GM19324 (cell line): ENCODE measurements at regions not wholly inside any gene's neighbourhood (a gene's known extent, or its start where the extent isn't known, plus 50 kb on each side); places are given as distances from the start of the nearest gene placed in this dataset.

ENCODE experiments used
- ATAC-seq: cut with Tn5 transposase; IDR thresholded peaks from one replicate; pipeline ENCODE4 v1.9.1; 2021; ENCODE audit warnings: mild to moderate bottlenecking, moderate library complexity; ENCODE audit not compliant: unreplicated experiment, low FRiP score

GRCh38 chr13:107715496-107715895 lies 499.8 kb downstream of the LIG4 start:
- ATAC-seq: no peak

GRCh38 chr13:107713314-107713713 lies 502.0 kb downstream of the LIG4 start:
- ATAC-seq: no peak

- ATAC-seq: no peak
Measured at GRCh38 chr13:107712145-107712860, 503.0 kb downstream of the LIG4 start.

- no peak for ATAC-seq
Measured at GRCh38 chr13:107690181-107690580, 525.2 kb downstream of the LIG4 start.

- no peak for ATAC-seq
Measured at GRCh38 chr13:107685876-107686275, 529.5 kb downstream of the LIG4 start.

GRCh38 chr13:107681600-107681999 lies 533.7 kb downstream of the LIG4 start:
- no peak for ATAC-seq

GRCh38 chr13:107680115-107680514 lies 535.2 kb downstream of the LIG4 start:
- ATAC-seq: no peak

- no peak for ATAC-seq
Measured at GRCh38 chr13:107678075-107678689, 537.2 kb downstream of the LIG4 start.

- no peak for ATAC-seq
Measured at GRCh38 chr13:107675847-107676550, 539.3 kb downstream of the LIG4 start.

GRCh38 chr13:107669391-107669993 lies 545.8 kb downstream of the LIG4 start:
- no peak for ATAC-seq

- no peak for ATAC-seq
Measured at GRCh38 chr13:107665926-107666458, 549.3 kb downstream of the LIG4 start.

GRCh38 chr13:107650081-107650701 lies 565.1 kb downstream of the LIG4 start:
- no peak for ATAC-seq

- no peak for ATAC-seq
Measured at GRCh38 chr13:107649079-107649478, 566.3 kb downstream of the LIG4 start.

- ATAC-seq: no peak
Measured at GRCh38 chr13:107644136-107644535, 571.2 kb downstream of the LIG4 start.

GRCh38 chr13:107643615-107644014 lies 571.7 kb downstream of the LIG4 start:
- no peak for ATAC-seq

GRCh38 chr13:107642831-107643230 lies 572.5 kb downstream of the LIG4 start:
- no peak for ATAC-seq

GRCh38 chr13:107641574-107641973 lies 573.8 kb downstream of the LIG4 start:
- no peak for ATAC-seq

GRCh38 chr13:107625648-107626047 lies 589.7 kb downstream of the LIG4 start:
- ATAC-seq: no peak

- no peak for ATAC-seq
Measured at GRCh38 chr13:107617527-107617926, 597.8 kb downstream of the LIG4 start.

GRCh38 chr13:107612376-107612775 lies 603.0 kb downstream of the LIG4 start:
- no peak for ATAC-seq

- ATAC-seq: no peak
Measured at GRCh38 chr13:107608736-107609135, 606.6 kb downstream of the LIG4 start.
